ENCODE measurements at regions not wholly inside any gene's neighbourhood (a gene's known extent, or its start where the extent isn't known, plus 50 kb on each side); places are given as distances from the start of the nearest gene placed in this dataset.

- no peak for TF ChIP-seq CTCF (IDR thresholded peaks at IDR 0.05)
- TF ChIP-seq EZH2 (IDR thresholded peaks at IDR 0.05; ENCODE audit: borderline replicate concordance, insufficient read depth, low read depth, low read length, poor library complexity, severe bottlenecking): no peak
Observed at GRCh38 chr22:49142891-49143290, 684.8 kb downstream of the BRD1 start.
